ENCODE measurements at regions not wholly inside any gene's neighbourhood (a gene's known extent, or its start where the extent isn't known, plus 50 kb on each side); places are given as distances from the start of the nearest gene placed in this dataset.

DNA sequence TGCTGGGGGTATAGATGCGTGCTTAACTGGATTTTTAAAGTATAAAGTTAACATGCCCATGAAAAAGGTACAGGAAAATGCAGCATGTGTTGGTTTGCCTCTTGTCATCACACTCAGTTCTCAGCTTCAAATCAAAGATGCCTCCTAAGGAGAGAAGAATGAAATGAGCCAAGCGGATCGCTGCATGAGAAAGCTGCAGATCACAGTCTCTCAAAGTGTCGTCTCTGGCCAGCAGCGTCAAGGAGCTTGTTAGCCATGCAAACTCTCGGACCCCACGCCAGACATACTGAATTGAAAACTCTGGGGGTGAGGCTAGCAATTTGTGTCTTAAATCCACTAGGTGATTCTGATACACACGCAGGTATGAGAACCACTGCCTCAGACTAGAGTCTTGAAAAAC lies 297.2 kb downstream of the AJAP1 start:
- Histone ChIP-seq H3K9me3 (no peaks in the 10 kb centered on the region), H3K27ac (no peak overlapping the region), H3K36me3 (no peaks in the 10 kb centered on the region), H3K4me3 (no peak overlapping the region), H3K27me3 (no peaks in the 10 kb centered on the region), H3K4me1 (no peaks in the 10 kb centered on the region)
- DNase-seq, result no peak
- intact Hi-C loops (cut with DNase I), result no loop called here
- WGBS (ENCODE audit: insufficient coverage, low coverage, low lambda C conversion rate, missing lambda C conversion rate), result 59% methylated on average over 3 of the region's 8 CpGs
- TF ChIP-seq POLR2A (IDR thresholded peaks at IDR 0.05) (no peak), CTCF (IDR thresholded peaks at IDR 0.05) (no peak)
- ATAC-seq, result no peak

DNA sequence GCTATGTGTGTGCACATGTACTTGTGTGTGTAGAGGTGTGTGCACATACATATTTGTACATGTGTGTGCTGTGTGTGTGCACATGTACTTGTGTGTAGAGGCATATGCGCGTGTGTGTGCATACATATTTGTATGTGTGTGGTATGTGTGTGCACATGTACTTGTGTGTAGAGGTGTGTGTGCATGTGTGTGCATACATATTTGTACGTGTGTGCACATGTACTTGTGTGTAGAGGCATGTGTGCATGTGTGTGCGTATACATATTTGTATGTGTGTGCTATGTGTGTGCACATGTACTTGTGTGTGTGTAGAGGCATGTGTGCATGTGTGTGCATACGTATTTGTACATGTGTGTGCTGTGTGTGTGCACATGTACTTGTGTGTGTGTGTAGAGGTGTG lies 291.9 kb downstream of the AJAP1 start:
- ATAC-seq (no peak), DNase-seq (no peak)
- WGBS (ENCODE audit: insufficient coverage, low coverage, low lambda C conversion rate, missing lambda C conversion rate), result 32% methylated on average over 2 of the region's 5 CpGs
- TF ChIP-seq POLR2A (IDR thresholded peaks at IDR 0.05), result no peak
- no peak for TF ChIP-seq CTCF (IDR thresholded peaks at IDR 0.05)
- no peaks in the 10 kb centered on the region for H3K4me1 ChIP-seq
- H3K4me3 ChIP-seq, result no peak overlapping the region
- H3K9me3 ChIP-seq, result no peaks in the 10 kb centered on the region
- no peaks in the 10 kb centered on the region for H3K36me3 ChIP-seq
- no peaks in the 10 kb centered on the region for H3K27me3 ChIP-seq
- intact Hi-C loops (cut with DNase I), result no loop called here
- no peak overlapping the region for H3K27ac ChIP-seq

DNA sequence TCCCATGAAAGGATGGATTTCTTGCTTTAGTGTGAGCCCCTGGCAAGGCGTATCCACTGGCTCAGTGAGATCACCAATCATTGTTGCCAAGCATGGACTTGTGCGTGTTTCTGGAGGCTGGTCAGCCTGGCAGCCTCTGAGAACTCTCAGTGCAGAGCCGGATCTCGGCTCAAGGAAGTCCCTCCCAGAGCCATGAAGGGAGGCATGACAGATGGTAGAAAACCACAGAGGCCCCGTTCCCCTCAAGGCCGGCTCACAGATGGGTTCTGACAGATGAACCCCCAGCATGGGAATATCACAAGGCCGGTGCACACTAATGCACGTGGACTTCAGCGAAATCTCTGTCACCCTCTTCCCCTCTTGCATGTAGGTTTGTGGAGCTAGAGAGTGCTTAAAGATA lies 290.5 kb downstream of the AJAP1 start:
- no peaks in the 10 kb centered on the region for H3K9me3 ChIP-seq
- H3K27ac ChIP-seq, result no peak overlapping the region
- H3K27me3 ChIP-seq, result no peaks in the 10 kb centered on the region
- no peaks in the 10 kb centered on the region for H3K36me3 ChIP-seq
- no peak for TF ChIP-seq CTCF (IDR thresholded peaks at IDR 0.05)
- no peak for TF ChIP-seq POLR2A (IDR thresholded peaks at IDR 0.05)
- intact Hi-C loops (cut with DNase I), result no loop called here
- no peak for ATAC-seq
- DNase-seq, result no peak
- no peak overlapping the region for H3K4me3 ChIP-seq
- no peaks in the 10 kb centered on the region for H3K4me1 ChIP-seq
- 37% methylated on average over 3 of the region's 9 CpGs for WGBS (ENCODE audit: insufficient coverage, low coverage, low lambda C conversion rate, missing lambda C conversion rate)

GRCh38 chr1:4944072-4944471 lies 289.7 kb downstream of the AJAP1 start:
- H3K27me3 ChIP-seq, result no peaks in the 10 kb centered on the region
- intact Hi-C loops (cut with DNase I), result no loop called here
- no peaks in the 10 kb centered on the region for H3K9me3 ChIP-seq
- no peak overlapping the region for H3K27ac ChIP-seq
- H3K36me3 ChIP-seq, result no peaks in the 10 kb centered on the region
- DNase-seq (no peak), ATAC-seq (no peak)
- no peak overlapping the region for H3K4me3 ChIP-seq
- 52% methylated on average over 4 of the region's 5 CpGs for WGBS (ENCODE audit: insufficient coverage, low coverage, low lambda C conversion rate, missing lambda C conversion rate)
- no peaks in the 10 kb centered on the region for H3K4me1 ChIP-seq
- no peak for TF ChIP-seq POLR2A (IDR thresholded peaks at IDR 0.05)
- TF ChIP-seq CTCF (IDR thresholded peaks at IDR 0.05), result no peak

- intact Hi-C loops (cut with DNase I), result no loop called here
- TF ChIP-seq POLR2A (IDR thresholded peaks at IDR 0.05) (no peak), CTCF (IDR thresholded peaks at IDR 0.05) (no peak)
- 67% methylated on average over 5 of the region's 6 CpGs for WGBS (ENCODE audit: insufficient coverage, low coverage, low lambda C conversion rate, missing lambda C conversion rate)
- ATAC-seq, result peak in 1 of 4 donors; percentile 21
- H3K9me3 ChIP-seq, result no peaks in the 10 kb centered on the region
- H3K27me3 ChIP-seq, result no peaks in the 10 kb centered on the region
- no peaks in the 10 kb centered on the region for H3K36me3 ChIP-seq
- DNase-seq, result no peak
- no peaks in the 10 kb centered on the region for H3K4me1 ChIP-seq
- no peak overlapping the region for H3K4me3 ChIP-seq
- H3K27ac ChIP-seq, result no peak overlapping the region
Observed at GRCh38 chr1:4939266-4939665, 284.9 kb downstream of the AJAP1 start.

Measured in right lobe of liver (tissue), 6 donors.